ENCODE measurements at regions not wholly inside any gene's neighbourhood (a gene's known extent, or its start where the extent isn't known, plus 50 kb on each side); places are given as distances from the start of the nearest gene placed in this dataset.

- no peak overlapping the region for H3K27ac ChIP-seq
- no peak for DNase-seq
- intact Hi-C loops (cut with DNase I; ENCODE audit: low total_unique reads): no loop called here
- 41% methylated on average over 5 of the region's 5 CpGs; no CpG with 5 or more reads in 1 of the 2 donors for WGBS, 2 donors (ENCODE audit: low coverage in 1 of 2)
- no peaks in the 10 kb centered on the region for H3K9me3 ChIP-seq
- in situ Hi-C loops (cut with MboI; ENCODE audit: low pct_ligation_motif_present in 1 of 4, low pct_unique_long_range_greater_than_20kb in 1 of 4, low sequenced_read_pairs in 3 of 4): no loop called here
- TF ChIP-seq CTCF (IDR thresholded peaks at IDR 0.05): no peak
- TF ChIP-seq POLR2AphosphoS5 (IDR thresholded peaks at IDR 0.05): no peak
- TF ChIP-seq EP300 (IDR thresholded peaks at IDR 0.05; ENCODE audit: low read depth): no peak
- TF ChIP-seq POLR2A (IDR thresholded peaks at IDR 0.05): no peak
- no peaks in the 10 kb centered on the region for H3K36me3 ChIP-seq
- peaks cover 0 to 4% (median 0%) of the 10 kb centered on the region in 4 donors for H3K4me1 ChIP-seq
- H3K4me3 ChIP-seq: no peak overlapping the region
- H3K27me3 ChIP-seq: no peaks in the 10 kb centered on the region
These were observed 60.1 kb upstream of the PLAC1 start for GRCh38 chrX:134718105-134718965.

GRCh38 chrX:134717698-134718097 lies 59.4 kb upstream of the PLAC1 start:
- WGBS, 2 donors (ENCODE audit: low coverage in 1 of 2): 75% methylated on average over 1 of the region's 1 CpG; no CpG with 5 or more reads in 1 of the 2 donors
- Histone ChIP-seq H3K4me3 (no peak overlapping the region), H3K27me3 (no peaks in the 10 kb centered on the region), H3K4me1 (peaks cover 0 to 4% (median 0%) of the 10 kb centered on the region in 4 donors), H3K9me3 (no peaks in the 10 kb centered on the region), H3K27ac (no peak overlapping the region), H3K36me3 (no peaks in the 10 kb centered on the region)
- TF ChIP-seq CTCF (IDR thresholded peaks at IDR 0.05) (no peak), EP300 (IDR thresholded peaks at IDR 0.05; ENCODE audit: low read depth) (no peak), POLR2AphosphoS5 (IDR thresholded peaks at IDR 0.05) (no peak), POLR2A (IDR thresholded peaks at IDR 0.05) (no peak)
- in situ Hi-C loops (cut with MboI; ENCODE audit: low pct_ligation_motif_present in 1 of 4, low pct_unique_long_range_greater_than_20kb in 1 of 4, low sequenced_read_pairs in 3 of 4): no loop called here
- no peak for DNase-seq
- intact Hi-C loops (cut with DNase I; ENCODE audit: low total_unique reads): no loop called here

DNA sequence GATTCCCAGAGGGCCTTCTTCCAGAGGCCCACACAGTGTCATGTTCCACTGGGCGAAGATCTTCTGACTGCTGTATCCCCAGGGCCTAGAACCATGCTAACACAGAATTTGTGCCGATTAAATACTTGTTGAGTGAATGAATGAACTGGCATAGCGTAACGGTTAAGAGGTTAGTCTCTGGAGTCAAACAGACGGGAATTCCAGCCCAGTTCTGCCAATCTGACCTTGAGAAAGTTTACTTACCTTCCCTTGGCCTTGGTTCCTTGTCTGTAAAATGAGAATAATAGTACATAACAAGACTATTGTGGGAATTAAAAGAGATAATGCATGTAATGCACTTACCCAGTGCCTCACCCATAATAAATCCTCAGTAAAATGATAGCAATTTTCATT lies 58.3 kb upstream of the PLAC1 start:
- no peak for DNase-seq
- in situ Hi-C loops (cut with MboI; ENCODE audit: low pct_ligation_motif_present in 1 of 4, low pct_unique_long_range_greater_than_20kb in 1 of 4, low sequenced_read_pairs in 3 of 4): no loop called here
- Histone ChIP-seq H3K4me3 (no peak overlapping the region), H3K9me3 (no peaks in the 10 kb centered on the region), H3K27me3 (no peaks in the 10 kb centered on the region), H3K36me3 (no peaks in the 10 kb centered on the region), H3K4me1 (peaks cover 0 to 4% (median 0%) of the 10 kb centered on the region in 4 donors), H3K27ac (no peak overlapping the region)
- WGBS, 2 donors (ENCODE audit: low coverage in 1 of 2): 85% methylated on average over 5 of the region's 5 CpGs; no CpG with 5 or more reads in 1 of the 2 donors
- TF ChIP-seq POLR2AphosphoS5 (IDR thresholded peaks at IDR 0.05) (no peak), POLR2A (IDR thresholded peaks at IDR 0.05) (no peak)
- intact Hi-C loops (cut with DNase I; ENCODE audit: low total_unique reads): no loop called here

- 79% methylated on average over 5 of the region's 5 CpGs; no CpG with 5 or more reads in 1 of the 2 donors for WGBS, 2 donors (ENCODE audit: low coverage in 1 of 2)
- in situ Hi-C loops (cut with MboI; ENCODE audit: low pct_ligation_motif_present in 1 of 4, low pct_unique_long_range_greater_than_20kb in 1 of 4, low sequenced_read_pairs in 3 of 4): no loop called here
- H3K9me3 ChIP-seq: no peaks in the 10 kb centered on the region
- H3K27ac ChIP-seq: no peak overlapping the region
- no peaks in the 10 kb centered on the region for H3K27me3 ChIP-seq
- H3K4me1 ChIP-seq: peaks cover 0 to 4% (median 0%) of the 10 kb centered on the region in 4 donors
- no peak for DNase-seq
- no peak overlapping the region for H3K4me3 ChIP-seq
- TF ChIP-seq CTCF (IDR thresholded peaks at IDR 0.05) (no peak), POLR2AphosphoS5 (IDR thresholded peaks at IDR 0.05) (no peak), POLR2A (IDR thresholded peaks at IDR 0.05) (no peak), EP300 (IDR thresholded peaks at IDR 0.05; ENCODE audit: low read depth) (no peak)
- intact Hi-C loops (cut with DNase I; ENCODE audit: low total_unique reads): no loop called here
- H3K36me3 ChIP-seq: no peaks in the 10 kb centered on the region
These were observed 57.8 kb upstream of the PLAC1 start for GRCh38 chrX:134715930-134716619.
